Endodermal cell (in vitro differentiated cells): ENCODE measurements at regions not wholly inside any gene's neighbourhood (a gene's known extent, or its start where the extent isn't known, plus 50 kb on each side); places are given as distances from the start of the nearest gene placed in this dataset.

Experiments used
- DNase-seq: peaks from one replicate; pipeline ENCODE4 v3.0.0-alpha.2; 2017
- H3K27ac ChIP-seq: 2 replicates; pipeline ENCODE4 v1.5.1; 2013; ENCODE audit warnings: mild to moderate bottlenecking, low read depth, low read length, moderate library complexity
- H3K27me3 ChIP-seq: 2 replicates; pipeline ENCODE4 v1.6.1; 2013; ENCODE audit warnings: mild to moderate bottlenecking, low read length, moderate library complexity; ENCODE audit not compliant: insufficient read depth, control insufficient read depth, poor library complexity, severe bottlenecking
- H3K36me3 ChIP-seq: 2 replicates; pipeline ENCODE4 v1.7.0; 2013; ENCODE audit warnings: mild to moderate bottlenecking, low read length, moderate library complexity; ENCODE audit not compliant: control insufficient read depth, insufficient read depth
- H3K4me1 ChIP-seq: one replicate; pipeline ENCODE4 v1.7.0; 2013; ENCODE audit warnings: low read length; ENCODE audit not compliant: control insufficient read depth, insufficient read depth
- H3K4me3 ChIP-seq: 2 replicates; pipeline ENCODE4 v1.5.1; 2013; ENCODE audit warnings: mild to moderate bottlenecking, low read length, moderate library complexity
- H3K9ac ChIP-seq: 2 replicates; pipeline ENCODE4 v1.6.1; 2013; ENCODE audit warnings: mild to moderate bottlenecking, low read length, moderate library complexity; ENCODE audit not compliant: poor library complexity, severe bottlenecking; ENCODE audit errors: extremely low read depth
- H3K9me3 ChIP-seq: 2 replicates; pipeline ENCODE4 v1.6.1; 2013; ENCODE audit warnings: mild to moderate bottlenecking, low read length, moderate library complexity; ENCODE audit not compliant: control insufficient read depth
- H3K27ac Mint-ChIP-seq: 2 replicates; pipeline ENCODE4 v1.8.0; 2020; ENCODE audit warnings: mixed read lengths
- H3K27me3 Mint-ChIP-seq: 2 replicates; pipeline ENCODE4 v1.8.0; 2021; ENCODE audit warnings: mild to moderate bottlenecking, mixed read lengths; ENCODE audit not compliant: insufficient read depth
- H3K36me3 Mint-ChIP-seq: 2 replicates; pipeline ENCODE4 v1.8.0; 2020; ENCODE audit warnings: low read depth, mixed read lengths
- H3K4me1 Mint-ChIP-seq: 2 replicates; pipeline ENCODE4 v1.8.0; 2020; ENCODE audit warnings: mixed read lengths
- H3K4me3 Mint-ChIP-seq: 2 replicates; pipeline ENCODE4 v1.8.0; 2020; ENCODE audit warnings: mild to moderate bottlenecking, moderate library complexity, mixed read lengths
- H3K9me3 Mint-ChIP-seq: 2 replicates; pipeline ENCODE4 v1.8.0; 2020; ENCODE audit warnings: mild to moderate bottlenecking, mixed read lengths
- WGBS, 2 experiments: methylation state at CpG; one replicate each; pipeline versions ENCODE4 v1.1.5 to v1.1.7; 2013; ENCODE audit warnings: missing lambda C conversion rate in 2 of 2, mixed read lengths in 1 of 2; ENCODE audit not compliant: insufficient coverage in 1 of 2, insufficient read length in 1 of 2; 5-methylcytosine and 5-hydroxymethylcytosine counted together
- TF ChIP-seq, protein P1 (sequence below): fragments of 200-600 bp; sonication (generic); conservative IDR thresholded peaks from 2 replicates; pipeline ENCODE4 v1.5.0; 2021; ENCODE audit warnings: antibody characterized with exemption, mild to moderate bottlenecking

- Histone ChIP-seq H3K9me3 (no peaks in the 10 kb centered on the region), H3K27ac (no peak overlapping the region), H3K9ac (no peak overlapping the region), H3K27me3 (no peaks in the 10 kb centered on the region), H3K4me1 (peaks cover 55% of the 10 kb centered on the region), H3K36me3 (no peaks in the 10 kb centered on the region), H3K4me3 (no peak overlapping the region)
- Mint-ChIP-seq H3K4me3 (no peak overlapping the region), H3K27me3 (no peaks in the 10 kb centered on the region), H3K9me3 (no peaks in the 10 kb centered on the region), H3K27ac (peak overlapping the region; percentile 39), H3K36me3 (no peaks in the 10 kb centered on the region), H3K4me1 (peaks cover 87% of the 10 kb centered on the region)
- TF ChIP-seq, protein P1, sequence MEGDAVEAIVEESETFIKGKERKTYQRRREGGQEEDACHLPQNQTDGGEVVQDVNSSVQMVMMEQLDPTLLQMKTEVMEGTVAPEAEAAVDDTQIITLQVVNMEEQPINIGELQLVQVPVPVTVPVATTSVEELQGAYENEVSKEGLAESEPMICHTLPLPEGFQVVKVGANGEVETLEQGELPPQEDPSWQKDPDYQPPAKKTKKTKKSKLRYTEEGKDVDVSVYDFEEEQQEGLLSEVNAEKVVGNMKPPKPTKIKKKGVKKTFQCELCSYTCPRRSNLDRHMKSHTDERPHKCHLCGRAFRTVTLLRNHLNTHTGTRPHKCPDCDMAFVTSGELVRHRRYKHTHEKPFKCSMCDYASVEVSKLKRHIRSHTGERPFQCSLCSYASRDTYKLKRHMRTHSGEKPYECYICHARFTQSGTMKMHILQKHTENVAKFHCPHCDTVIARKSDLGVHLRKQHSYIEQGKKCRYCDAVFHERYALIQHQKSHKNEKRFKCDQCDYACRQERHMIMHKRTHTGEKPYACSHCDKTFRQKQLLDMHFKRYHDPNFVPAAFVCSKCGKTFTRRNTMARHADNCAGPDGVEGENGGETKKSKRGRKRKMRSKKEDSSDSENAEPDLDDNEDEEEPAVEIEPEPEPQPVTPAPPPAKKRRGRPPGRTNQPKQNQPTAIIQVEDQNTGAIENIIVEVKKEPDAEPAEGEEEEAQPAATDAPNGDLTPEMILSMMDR, result no peak
- no peak for DNase-seq
- WGBS, 2 experiments, result 95% methylated on average over 3 to 4 of the region's 4 CpGs
These were observed 124.8 kb downstream of the MRM1 start for GRCh38 chr17:36726199-36726598.

- no peaks in the 10 kb centered on the region for H3K27me3 Mint-ChIP-seq
- no peaks in the 10 kb centered on the region for H3K9me3 Mint-ChIP-seq
- no peak overlapping the region for H3K4me3 ChIP-seq
These were observed 125.7 kb downstream of the MRM1 start for GRCh38 chr17:36727052-36727451.

DNA sequence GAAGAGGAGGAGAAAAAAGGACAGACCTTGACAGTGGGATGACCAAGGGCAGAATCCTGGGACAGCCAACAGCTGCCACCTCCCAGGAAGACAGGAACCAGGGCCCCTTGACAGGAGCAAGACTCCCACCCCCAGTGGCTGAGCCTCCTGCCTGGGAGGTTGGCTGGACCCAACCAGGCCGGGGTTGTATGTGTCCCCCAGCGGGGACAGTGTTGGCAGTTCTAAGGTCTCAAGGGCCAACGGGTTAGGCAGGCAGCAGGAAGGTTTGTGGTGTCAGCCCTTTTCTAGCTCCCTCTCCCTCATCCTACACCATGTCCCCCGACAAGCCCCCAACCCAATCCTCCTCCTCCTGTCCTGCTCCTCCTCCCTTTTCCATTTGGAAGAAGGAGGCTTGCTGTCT lies 126.2 kb downstream of the MRM1 start:
- H3K4me3 ChIP-seq, result peak overlapping the region; percentile 15
- H3K27me3 ChIP-seq, result no peaks in the 10 kb centered on the region
- H3K4me1 Mint-ChIP-seq, result peaks cover 89% of the 10 kb centered on the region
- H3K9ac ChIP-seq, result no peak overlapping the region
- 45% methylated on average over 3 of the region's 4 CpGs; no CpG with 5 or more reads in 1 of the 2 experiments for WGBS, 2 experiments
- H3K27ac Mint-ChIP-seq, result peak overlapping the region; percentile 95
- TF ChIP-seq, protein P1, result no peak
- no peak overlapping the region for H3K27ac ChIP-seq
- H3K4me1 ChIP-seq, result peaks cover 57% of the 10 kb centered on the region
- peak; percentile 78 for DNase-seq
- no peaks in the 10 kb centered on the region for H3K27me3 Mint-ChIP-seq
- H3K9me3 Mint-ChIP-seq, result no peaks in the 10 kb centered on the region
- H3K4me3 Mint-ChIP-seq, result peak overlapping the region; percentile 44
- no peaks in the 10 kb centered on the region for H3K36me3 ChIP-seq
- no peaks in the 10 kb centered on the region for H3K36me3 Mint-ChIP-seq
- H3K9me3 ChIP-seq, result no peaks in the 10 kb centered on the region

More at GRCh38 chr17:36727052-36727451, 125.7 kb downstream of the MRM1 start:
- H3K27me3 ChIP-seq, result no peaks in the 10 kb centered on the region
- H3K36me3 ChIP-seq, result no peaks in the 10 kb centered on the region
- WGBS, 2 experiments, result 92 to 100% methylated on average over 2 to 8 of the region's 8 CpGs
- H3K4me1 Mint-ChIP-seq, result peaks cover 87% of the 10 kb centered on the region
- H3K4me1 ChIP-seq, result peaks cover 57% of the 10 kb centered on the region
- H3K9ac ChIP-seq, result no peak overlapping the region
- no peak for DNase-seq
- H3K27ac Mint-ChIP-seq, result peak overlapping the region; percentile 95
- TF ChIP-seq, protein P1, result no peak
- peak overlapping the region; percentile 44 for H3K4me3 Mint-ChIP-seq
- no peak overlapping the region for H3K27ac ChIP-seq
- H3K9me3 ChIP-seq, result no peaks in the 10 kb centered on the region
- H3K36me3 Mint-ChIP-seq, result no peaks in the 10 kb centered on the region
